Ovary (tissue), 3 donors: ENCODE measurements at regions not wholly inside any gene's neighbourhood (a gene's known extent, or its start where the extent isn't known, plus 50 kb on each side); places are given as distances from the start of the nearest gene placed in this dataset.

Experiments used
- EP300 ChIP-seq: sonication (generic); formaldehyde crosslinking; IDR thresholded peaks from one replicate; pipeline ENCODE4 v1.6.1; 2017; ENCODE audit warnings: antibody characterized with exemption
- POLR2A ChIP-seq: fragments of 450-650 bp; IDR thresholded peaks from one replicate; pipeline ENCODE4 v1.6.1; 2017; ENCODE audit warnings: antibody characterized with exemption, mild to moderate bottlenecking, moderate library complexity
- TF ChIP-seq, protein P1 (sequence below), 3 donors: fragments of 450-650 bp in 2 of 3; fragments of 200-600 bp in 1 of 3; IDR thresholded peaks; one replicate each; pipeline versions ENCODE4 v1.5.1 to v1.8.0; 2016 to 2022; ENCODE audit warnings: antibody characterized with exemption in 3 of 3, mild to moderate bottlenecking in 1 of 3
- donor health status: DM: no; HTN: no; CAD: no.

DNA sequence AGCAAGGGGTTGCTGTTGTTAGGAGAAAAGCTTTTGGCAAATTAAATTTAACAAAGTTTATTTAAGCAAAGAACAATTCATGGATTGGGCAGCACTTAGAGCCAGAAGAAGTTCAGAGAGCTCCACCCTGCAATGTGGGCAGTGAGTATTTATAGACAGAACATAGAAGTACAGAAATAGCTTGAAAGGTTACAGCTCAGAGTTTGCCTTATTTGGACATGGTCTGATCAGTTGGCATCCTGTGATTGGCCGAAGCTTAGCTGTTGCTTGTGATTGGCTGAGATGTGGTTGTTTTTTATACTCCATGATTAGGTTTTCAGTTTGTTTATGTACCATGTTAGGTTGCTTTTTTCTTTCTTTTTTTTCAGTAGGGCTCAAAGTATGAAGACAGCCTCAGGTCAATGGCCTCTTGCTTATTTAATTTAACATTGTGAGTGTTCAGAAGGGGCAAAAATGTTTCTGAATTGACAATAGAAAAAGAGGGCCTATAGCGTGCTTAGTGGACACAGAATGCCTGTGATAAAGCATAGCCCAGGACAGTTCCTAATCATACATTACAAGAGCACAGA, 293.8 kb downstream of the IGSF11 start:
- TF ChIP-seq, protein P1, sequence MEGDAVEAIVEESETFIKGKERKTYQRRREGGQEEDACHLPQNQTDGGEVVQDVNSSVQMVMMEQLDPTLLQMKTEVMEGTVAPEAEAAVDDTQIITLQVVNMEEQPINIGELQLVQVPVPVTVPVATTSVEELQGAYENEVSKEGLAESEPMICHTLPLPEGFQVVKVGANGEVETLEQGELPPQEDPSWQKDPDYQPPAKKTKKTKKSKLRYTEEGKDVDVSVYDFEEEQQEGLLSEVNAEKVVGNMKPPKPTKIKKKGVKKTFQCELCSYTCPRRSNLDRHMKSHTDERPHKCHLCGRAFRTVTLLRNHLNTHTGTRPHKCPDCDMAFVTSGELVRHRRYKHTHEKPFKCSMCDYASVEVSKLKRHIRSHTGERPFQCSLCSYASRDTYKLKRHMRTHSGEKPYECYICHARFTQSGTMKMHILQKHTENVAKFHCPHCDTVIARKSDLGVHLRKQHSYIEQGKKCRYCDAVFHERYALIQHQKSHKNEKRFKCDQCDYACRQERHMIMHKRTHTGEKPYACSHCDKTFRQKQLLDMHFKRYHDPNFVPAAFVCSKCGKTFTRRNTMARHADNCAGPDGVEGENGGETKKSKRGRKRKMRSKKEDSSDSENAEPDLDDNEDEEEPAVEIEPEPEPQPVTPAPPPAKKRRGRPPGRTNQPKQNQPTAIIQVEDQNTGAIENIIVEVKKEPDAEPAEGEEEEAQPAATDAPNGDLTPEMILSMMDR (IDR thresholded peaks at IDR 0.05): no peak
- no peak for TF ChIP-seq POLR2A
- TF ChIP-seq EP300: no peak
